OCI-LY7 (cell line): ENCODE measurements at regions not wholly inside any gene's neighbourhood (a gene's known extent, or its start where the extent isn't known, plus 50 kb on each side); places are given as distances from the start of the nearest gene placed in this dataset.
A peak's percentile ranks its signal among the peaks of the same experiment; 100 is the strongest.

Experiments used
- BruUV-seq: library from RNA; stranded (reverse); fragments of 400-500 nt; replicated peaks from 2 replicates; lab custom pipeline; 2021; lab: Mats Ljungman, UMichigan
- CTCF ChIA-PET: fragments of 300-600 bp; sonication (Branson Sonifier 250); formaldehyde crosslinking; loops from one replicate; lab custom pipeline; 2022; ENCODE audit warnings: antibody characterized with exemption; ENCODE audit not compliant: unreplicated experiment; lab: Charles Lee
- POLR2A ChIA-PET: fragments of 300-600 bp; sonication (Branson Sonifier 250); formaldehyde crosslinking; loops from one replicate; lab custom pipeline; 2022; ENCODE audit warnings: antibody characterized with exemption; lab: Charles Lee
- DNase-seq: peaks from one replicate; pipeline ENCODE4 v3.0.0-alpha.2; 2015; ENCODE audit warnings: low spot score
- H2AFZ ChIP-seq: fragments of 200-600 bp; sonication (generic), shearing (Covaris generic); 2 replicates; pipeline ENCODE4 v1.6.1; 2014; ENCODE audit warnings: mild to moderate bottlenecking, antibody characterized with exemption, low read length, moderate library complexity
- H3K27ac ChIP-seq: fragments of 200-600 bp; sonication (generic); 2 replicates; pipeline ENCODE4 v1.5.1; 2014; ENCODE audit warnings: mixed run types, low read depth, mild to moderate bottlenecking, moderate library complexity, low read length, inconsistent platforms; ENCODE audit not compliant: poor library complexity, severe bottlenecking
- H3K36me3 ChIP-seq: fragments of 200-600 bp; sonication (generic); 2 replicates; pipeline ENCODE4 v1.6.1; 2014; ENCODE audit warnings: mild to moderate bottlenecking, antibody characterized with exemption, low read length, moderate library complexity, mixed read lengths; ENCODE audit not compliant: insufficient read depth
- H3K4me1 ChIP-seq: fragments of 200-600 bp; sonication (generic); 2 replicates; pipeline ENCODE4 v1.5.1; 2014; ENCODE audit warnings: mild to moderate bottlenecking, low read length; ENCODE audit not compliant: insufficient read depth, poor library complexity, severe bottlenecking
- H3K4me2 ChIP-seq: fragments of 200-600 bp; sonication (generic); 2 replicates; pipeline ENCODE4 v1.6.1; 2014; ENCODE audit warnings: mild to moderate bottlenecking, low read length
- H3K4me3 ChIP-seq: fragments of 200-600 bp; sonication (generic); 2 replicates; pipeline ENCODE4 v1.5.1; 2014; ENCODE audit warnings: mild to moderate bottlenecking, low read depth, low read length; ENCODE audit not compliant: poor library complexity, severe bottlenecking
- H3K79me2 ChIP-seq: fragments of 200-600 bp; sonication (generic); 2 replicates; pipeline ENCODE4 v1.6.1; 2016; ENCODE audit warnings: low read depth, mild to moderate bottlenecking, low read length, moderate library complexity, mixed read lengths; ENCODE audit not compliant: insufficient read depth
- H3K9me2 ChIP-seq: fragments of 200-600 bp; sonication (generic); 2 replicates; pipeline ENCODE4 v1.6.1; 2016; ENCODE audit warnings: mild to moderate bottlenecking, low read length, mixed read lengths; ENCODE audit not compliant: insufficient read depth
- H3K9me3 ChIP-seq: fragments of 200-600 bp; sonication (generic); 2 replicates; pipeline ENCODE4 v1.6.1; 2014; ENCODE audit warnings: mild to moderate bottlenecking, mixed run types, low read length, mixed read lengths
- H4K20me1 ChIP-seq: fragments of 200-600 bp; sonication (generic); 2 replicates; pipeline ENCODE4 v1.6.1; 2014; ENCODE audit warnings: mild to moderate bottlenecking, antibody characterized with exemption, low read length, moderate library complexity, mixed read lengths; ENCODE audit not compliant: insufficient read depth
- EZH2phosphoT487 ChIP-seq: fragments of 200-600 bp; sonication (generic); IDR thresholded peaks from 2 replicates; pipeline ENCODE4 v1.6.1; 2018; ENCODE audit warnings: low read depth, borderline replicate concordance, mild to moderate bottlenecking, mixed run types, antibody characterized with exemption, low read length, moderate library complexity, mixed read lengths
- intact Hi-C: fragments of 100-400 bp; cut with micrococcal nuclease; formaldehyde crosslinking; loops from one replicate; pipeline ENCODE4 v1.10.0; 2022; ENCODE audit not compliant: unreplicated experiment
- TF ChIP-seq, protein P1 (sequence below): fragments of 200-600 bp; sonication (generic); conservative IDR thresholded peaks from 2 replicates; pipeline ENCODE4 v1.5.1; 2014; ENCODE audit warnings: mild to moderate bottlenecking, antibody characterized with exemption, low read length, moderate library complexity, mixed read lengths

- ChIA-PET POLR2A (interaction anchor here (1.0 kb wide), 3 partner anchors 15 to 27 kb away, joined by 3 read pairs; no protein-coding TSS in a partner anchor), CTCF (no interaction called here)
- BruUV-seq = no TSS peak
- Histone ChIP-seq H3K9me2 (no peaks in the 10 kb centered on the region), H3K9me3 (peaks cover 10% of the 10 kb centered on the region), H3K27ac (no peak overlapping the region), H2AFZ (no peak overlapping the region), H3K36me3 (peaks cover under 1% of the 10 kb centered on the region; the same call in 1 of the 2 replicates), H3K79me2 (no peaks in the 10 kb centered on the region), H3K4me3 (no peak overlapping the region), H3K4me1 (peaks cover 34% of the 10 kb centered on the region), H3K4me2 (no peak overlapping the region), H4K20me1 (no peaks in the 10 kb centered on the region)
- intact Hi-C loops = no loop called here
- no peak for DNase-seq
- TF ChIP-seq, protein P1, sequence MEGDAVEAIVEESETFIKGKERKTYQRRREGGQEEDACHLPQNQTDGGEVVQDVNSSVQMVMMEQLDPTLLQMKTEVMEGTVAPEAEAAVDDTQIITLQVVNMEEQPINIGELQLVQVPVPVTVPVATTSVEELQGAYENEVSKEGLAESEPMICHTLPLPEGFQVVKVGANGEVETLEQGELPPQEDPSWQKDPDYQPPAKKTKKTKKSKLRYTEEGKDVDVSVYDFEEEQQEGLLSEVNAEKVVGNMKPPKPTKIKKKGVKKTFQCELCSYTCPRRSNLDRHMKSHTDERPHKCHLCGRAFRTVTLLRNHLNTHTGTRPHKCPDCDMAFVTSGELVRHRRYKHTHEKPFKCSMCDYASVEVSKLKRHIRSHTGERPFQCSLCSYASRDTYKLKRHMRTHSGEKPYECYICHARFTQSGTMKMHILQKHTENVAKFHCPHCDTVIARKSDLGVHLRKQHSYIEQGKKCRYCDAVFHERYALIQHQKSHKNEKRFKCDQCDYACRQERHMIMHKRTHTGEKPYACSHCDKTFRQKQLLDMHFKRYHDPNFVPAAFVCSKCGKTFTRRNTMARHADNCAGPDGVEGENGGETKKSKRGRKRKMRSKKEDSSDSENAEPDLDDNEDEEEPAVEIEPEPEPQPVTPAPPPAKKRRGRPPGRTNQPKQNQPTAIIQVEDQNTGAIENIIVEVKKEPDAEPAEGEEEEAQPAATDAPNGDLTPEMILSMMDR = no peak
- no peak for TF ChIP-seq EZH2phosphoT487
Measured at GRCh38 chr5:173669483-173669882, 53.0 kb upstream of the BOD1 start.

- intact Hi-C loops = no loop called here
- no peaks in the 10 kb centered on the region for H3K79me2 ChIP-seq
- peak overlapping the region; percentile 16; the same call in 1 of the 2 replicates for H2AFZ ChIP-seq
- no peak for TF ChIP-seq EZH2phosphoT487
- TF ChIP-seq, protein P1 = no peak
- no peak for DNase-seq
- H3K27ac ChIP-seq = no peak overlapping the region
- no peaks in the 10 kb centered on the region for H4K20me1 ChIP-seq
- H3K36me3 ChIP-seq = peaks cover 7% of the 10 kb centered on the region; the same call in 1 of the 2 replicates
- BruUV-seq = no TSS peak
- CTCF ChIA-PET = no interaction called here
- H3K4me1 ChIP-seq = peaks cover 31% of the 10 kb centered on the region
- H3K9me3 ChIP-seq = peaks cover 17% of the 10 kb centered on the region
- H3K4me2 ChIP-seq = no peak overlapping the region
- no peaks in the 10 kb centered on the region for H3K9me2 ChIP-seq
- H3K4me3 ChIP-seq = no peak overlapping the region
- POLR2A ChIA-PET = interaction anchor here (0.5 to 1.0 kb wide), 6 partner anchors 15 to 85 kb away, joined by 3 to 5 read pairs (median 4); no protein-coding TSS in a partner anchor
Measured at GRCh38 chr5:173670130-173670651, 53.7 kb upstream of the BOD1 start.

GRCh38 chr5:173670791-173671120, 54.3 kb upstream of the BOD1 start:
- CTCF ChIA-PET = no interaction called here
- no TSS peak for BruUV-seq
- Histone ChIP-seq H3K79me2 (no peaks in the 10 kb centered on the region), H4K20me1 (no peaks in the 10 kb centered on the region), H2AFZ (no peak overlapping the region), H3K9me3 (peaks cover 20% of the 10 kb centered on the region), H3K27ac (no peak overlapping the region), H3K4me3 (no peak overlapping the region), H3K9me2 (no peaks in the 10 kb centered on the region), H3K4me2 (no peak overlapping the region), H3K4me1 (peaks cover 31% of the 10 kb centered on the region), H3K36me3 (peaks cover 13% of the 10 kb centered on the region; the same call in 1 of the 2 replicates)
- POLR2A ChIA-PET = interaction anchor here (0.5 to 1.0 kb wide), 4 partner anchors 48 to 84 kb away, joined by 3 to 5 read pairs (median 4); no protein-coding TSS in a partner anchor
- intact Hi-C loops = no loop called here
- TF ChIP-seq, protein P1 = no peak
- TF ChIP-seq EZH2phosphoT487 = no peak
- DNase-seq = no peak
